HG02623 (cell line): ENCODE measurements at regions not wholly inside any gene's neighbourhood (a gene's known extent, or its start where the extent isn't known, plus 50 kb on each side); places are given as distances from the start of the nearest gene placed in this dataset.

ENCODE experiments used
- ATAC-seq: cut with Tn5 transposase; IDR thresholded peaks from one replicate; pipeline ENCODE4 v1.9.1; 2021; ENCODE audit warnings: moderate library complexity; ENCODE audit not compliant: unreplicated experiment

DNA sequence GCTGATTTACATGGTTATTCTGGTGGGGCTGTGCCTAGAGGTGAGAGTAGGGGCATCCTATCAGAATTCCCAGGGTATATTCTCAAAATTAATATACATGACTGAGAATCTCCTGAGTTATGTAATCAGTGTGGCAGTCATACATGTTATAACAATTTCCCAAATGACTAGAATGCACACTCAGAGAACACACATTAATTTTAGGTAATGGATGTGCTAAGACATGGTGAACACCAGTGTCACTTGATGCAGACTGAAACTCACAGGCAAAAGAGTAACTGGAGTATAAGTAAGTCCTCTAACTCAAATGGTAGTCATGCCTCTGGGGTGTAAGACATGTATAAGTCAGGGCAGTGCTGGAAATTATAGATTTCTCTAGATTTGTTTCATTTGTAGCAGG, 1198.4 kb upstream of the CITED2 start:
- ATAC-seq: no peak

DNA sequence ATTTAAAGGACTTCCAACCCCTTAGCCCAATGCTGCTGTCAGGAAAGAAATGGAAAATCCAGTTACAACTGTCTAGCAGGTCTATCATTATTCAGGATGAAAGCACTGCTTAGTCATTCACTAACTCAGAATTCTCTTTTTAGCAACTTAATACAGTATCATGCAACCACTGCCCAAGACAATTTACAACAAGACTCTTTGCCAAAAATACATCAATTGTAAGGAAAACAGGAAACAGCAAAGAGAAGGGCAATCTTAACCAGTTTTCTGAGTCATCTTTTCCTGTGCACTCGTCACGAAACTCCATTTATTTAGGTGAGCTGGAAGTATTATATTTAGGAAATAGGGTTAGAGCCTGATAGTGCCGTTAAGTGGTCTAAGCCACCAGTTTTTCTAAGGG, 1197.7 kb upstream of the CITED2 start:
- no peak for ATAC-seq

GRCh38 chr6:140571145-140571544, 1196.7 kb upstream of the CITED2 start:
- ATAC-seq: no peak

GRCh38 chr6:140567466-140567865, 1193.0 kb upstream of the CITED2 start:
- no peak for ATAC-seq

GRCh38 chr6:140566781-140567277, 1192.4 kb upstream of the CITED2 start:
- ATAC-seq: no peak

- no peak for ATAC-seq
These were observed 1189.3 kb upstream of the CITED2 start for GRCh38 chr6:140563728-140564127.

GRCh38 chr6:140561701-140562100, 1187.3 kb upstream of the CITED2 start:
- ATAC-seq: no peak

- no peak for ATAC-seq
These were observed 1186.2 kb upstream of the CITED2 start for GRCh38 chr6:140560671-140561070.

DNA sequence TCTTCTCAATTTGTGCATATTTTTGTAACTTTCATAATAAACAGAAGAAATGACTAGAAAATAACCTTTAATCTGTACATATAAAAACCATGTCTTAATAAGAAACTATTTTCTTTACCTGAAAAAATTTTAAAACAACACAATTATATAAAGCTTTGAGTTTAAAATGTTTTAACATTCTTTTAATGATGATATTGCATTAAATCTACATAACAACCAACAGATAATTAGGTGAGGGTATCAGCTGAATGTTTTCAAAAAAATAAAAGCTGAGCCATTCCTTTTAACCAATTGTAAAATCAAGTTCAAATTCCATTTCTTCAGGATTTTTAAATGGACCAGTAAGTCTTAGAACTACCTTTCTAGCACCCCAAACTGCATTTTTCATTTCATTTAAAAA, 1185.0 kb upstream of the CITED2 start:
- no peak for ATAC-seq

- ATAC-seq: no peak
These were observed 1180.0 kb upstream of the CITED2 start for GRCh38 chr6:140554421-140554820.

DNA sequence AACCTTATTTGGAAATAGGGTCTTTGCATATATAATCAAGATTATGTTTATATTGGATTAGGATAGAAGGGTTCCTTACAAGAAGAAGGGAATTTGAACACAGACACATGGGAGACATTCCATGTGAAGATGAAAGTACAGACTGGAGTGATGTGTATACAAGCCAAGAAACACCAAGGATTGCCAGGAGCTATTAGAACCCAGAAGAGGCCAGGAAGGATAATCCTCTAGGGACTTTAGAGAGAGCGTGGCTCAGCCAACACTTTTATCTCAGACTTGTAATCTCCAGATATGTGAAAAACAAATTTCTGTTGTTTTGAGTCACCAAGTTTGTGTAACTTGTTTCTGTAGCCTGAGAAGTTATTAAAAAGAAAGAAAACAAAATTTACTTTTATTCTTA, 1173.9 kb upstream of the CITED2 start:
- ATAC-seq: no peak

GRCh38 chr6:140546640-140547039, 1172.2 kb upstream of the CITED2 start:
- no peak for ATAC-seq

DNA sequence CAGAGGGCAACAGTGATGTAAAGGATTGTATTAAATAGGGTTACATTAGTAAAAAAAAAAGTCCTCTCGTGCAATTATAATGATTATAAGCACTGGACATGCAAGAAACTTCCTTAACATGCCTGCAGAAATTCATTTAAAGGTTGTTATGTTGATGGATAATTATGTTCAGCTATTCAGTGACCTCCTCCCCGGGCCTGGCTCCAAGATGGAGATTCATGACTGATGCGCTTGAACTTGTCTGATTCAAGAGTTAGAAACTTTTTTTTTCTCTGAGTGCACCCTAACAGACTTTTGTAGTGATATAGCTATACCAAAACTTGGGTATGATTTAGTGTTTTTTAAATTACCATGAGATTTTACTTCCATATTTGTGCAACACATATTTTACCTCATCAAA, 1170.0 kb upstream of the CITED2 start:
- ATAC-seq: no peak

DNA sequence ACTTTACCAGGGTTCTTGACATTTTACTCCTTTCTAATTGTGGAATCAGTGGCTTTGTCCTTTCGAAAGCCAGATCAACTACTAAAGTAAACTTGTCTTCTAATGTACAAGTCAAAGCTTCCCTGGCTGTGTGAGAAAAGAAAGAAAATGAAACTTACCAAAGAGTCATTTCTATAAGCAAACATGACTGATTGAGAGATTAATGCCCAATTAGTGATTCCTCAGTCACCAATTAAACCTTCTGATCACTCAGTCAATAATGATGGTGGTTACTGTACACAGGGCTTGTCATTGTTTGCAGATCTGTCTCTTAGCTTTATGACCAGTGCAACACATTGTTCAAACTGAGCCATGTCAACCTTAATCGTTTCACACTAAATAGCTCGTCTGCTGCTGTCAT, 1168.4 kb upstream of the CITED2 start:
- ATAC-seq: no peak

GRCh38 chr6:140541288-140541687, 1166.8 kb upstream of the CITED2 start:
- ATAC-seq: no peak

GRCh38 chr6:140540743-140541142, 1166.3 kb upstream of the CITED2 start:
- no peak for ATAC-seq

DNA sequence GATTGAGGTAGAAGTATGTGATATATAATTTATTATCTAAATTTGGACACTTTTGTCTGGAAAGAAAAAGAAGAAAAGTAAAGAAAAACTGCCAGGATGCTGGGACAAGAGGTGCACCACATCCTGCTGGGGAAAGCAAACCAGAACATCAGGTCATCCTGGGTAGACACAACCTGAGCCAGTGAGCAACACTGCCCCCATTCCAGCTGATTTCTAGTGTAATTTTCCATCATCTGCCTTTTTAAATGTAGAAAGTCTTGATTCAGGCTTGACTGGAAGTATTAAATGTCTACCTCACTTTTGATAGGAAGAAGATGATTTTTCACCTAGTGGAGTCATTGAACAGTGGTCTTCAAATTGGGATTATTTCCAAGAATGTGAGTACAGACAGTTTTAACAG, 1164.5 kb upstream of the CITED2 start:
- ATAC-seq: no peak

DNA sequence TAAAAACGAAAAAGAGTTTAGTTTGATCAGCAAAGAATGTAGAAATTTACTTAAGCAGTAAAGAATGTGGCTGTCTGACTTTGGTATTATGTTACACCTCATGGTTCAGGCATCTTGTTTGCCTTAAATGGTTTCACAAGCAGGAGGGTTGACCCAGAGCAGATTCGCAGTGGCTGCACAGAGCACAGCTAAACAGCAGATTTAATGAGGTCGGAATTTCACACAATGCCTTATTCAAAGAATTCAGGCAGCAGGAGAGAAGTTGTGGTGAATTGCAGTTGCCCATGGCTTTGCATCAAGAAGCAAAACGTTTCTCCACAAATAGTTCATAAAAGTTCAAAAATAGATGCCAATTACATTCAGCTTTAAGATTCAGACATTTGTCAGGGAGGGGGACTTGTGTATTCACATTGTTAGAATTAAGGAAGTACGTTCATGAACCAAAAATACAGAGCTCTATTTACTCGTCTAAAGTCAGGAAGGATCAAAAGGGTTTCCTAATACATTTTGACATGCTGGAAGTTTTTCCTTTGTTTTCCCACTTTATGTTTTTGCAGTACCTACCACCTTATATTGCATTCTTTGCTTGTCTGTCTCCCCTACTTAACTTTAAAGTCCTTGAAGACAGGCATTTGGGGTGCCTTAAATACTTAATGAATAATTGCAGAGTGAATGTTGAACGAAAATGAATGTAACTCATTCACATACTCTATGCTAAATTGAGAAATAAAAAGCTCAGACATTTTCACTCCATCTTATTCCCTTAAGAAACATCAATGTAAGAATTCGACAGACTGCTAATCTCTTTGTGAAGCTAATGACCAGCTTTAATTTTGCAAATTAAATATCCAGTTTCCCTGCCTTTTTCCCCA, 1163.6 kb upstream of the CITED2 start:
- no peak for ATAC-seq

GRCh38 chr6:140537211-140537610, 1162.8 kb upstream of the CITED2 start:
- no peak for ATAC-seq

- ATAC-seq: no peak
These were observed 1161.1 kb upstream of the CITED2 start for GRCh38 chr6:140535511-140535910.

- ATAC-seq: no peak
These were observed 1159.1 kb upstream of the CITED2 start for GRCh38 chr6:140533526-140533925.

DNA sequence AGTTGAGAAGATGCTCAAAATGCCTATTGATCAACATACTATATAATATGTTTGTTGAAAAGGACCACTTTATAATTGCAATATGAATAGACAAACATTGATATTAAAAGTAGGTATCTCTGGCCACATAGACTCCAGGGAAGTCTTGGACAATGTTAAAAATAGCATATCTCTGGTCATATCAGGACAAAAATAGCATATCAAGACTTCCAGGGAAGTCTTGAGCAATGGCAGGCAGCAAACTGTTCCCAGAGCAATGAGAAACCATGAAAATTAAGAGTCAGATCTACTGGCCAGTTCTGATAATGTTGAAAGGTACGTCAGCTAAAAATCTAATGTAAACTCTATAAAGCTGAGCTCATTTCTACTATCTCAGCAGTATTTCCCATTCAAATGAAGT, 1130.3 kb upstream of the CITED2 start:
- no peak for ATAC-seq

DNA sequence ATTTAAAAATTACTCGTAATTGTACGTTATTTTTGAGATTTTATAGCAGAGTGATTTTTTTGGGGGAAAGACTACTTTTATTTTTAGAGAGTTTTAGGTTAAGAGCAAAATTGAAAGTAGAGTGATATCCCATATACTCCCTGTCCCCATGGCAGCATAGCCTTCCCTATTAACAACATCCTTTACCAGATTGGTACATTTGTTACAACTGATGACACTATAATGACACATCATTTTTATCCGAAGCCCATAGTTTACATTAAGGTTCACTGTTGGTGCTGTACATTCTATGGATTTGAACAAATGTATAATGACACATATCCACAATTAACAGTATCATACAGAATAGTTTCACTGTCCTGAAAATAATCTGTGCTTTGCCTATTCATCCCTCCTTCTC, 1126.4 kb upstream of the CITED2 start:
- ATAC-seq: no peak
